GM12878 (cell line): ENCODE measurements at regions not wholly inside any gene's neighbourhood (a gene's known extent, or its start where the extent isn't known, plus 50 kb on each side); places are given as distances from the start of the nearest gene placed in this dataset.

Source experiments
- ATAC-seq: fragments of 200-7000 bp; cut with Tn5 transposase; 3 replicates; pipeline ENCODE4 v1.9.1; 2020; ENCODE audit warnings: mild to moderate bottlenecking, moderate library complexity
- BruUV-seq: library from RNA; stranded (reverse); fragments of 400-500 nt; replicated peaks from 2 replicates; lab custom pipeline; 2021; lab: Mats Ljungman, UMichigan
- CTCF ChIA-PET: fragments of 300-600 bp; sonication (Branson Sonifier 250); formaldehyde crosslinking; extraction: SDS; loops from one replicate; lab custom pipeline; 2021; ENCODE audit warnings: inconsistent platforms; lab: Yijun Ruan, JAX
- POLR2A ChIA-PET: fragments of 350-600 bp; formaldehyde crosslinking; extraction: SDS; loops from one replicate; lab custom pipeline; 2021; ENCODE audit warnings: inconsistent platforms; lab: Charles Lee
- RAD21 ChIA-PET: fragments of 300-600 bp; sonication (Branson Sonifier 250); formaldehyde crosslinking; loops from one replicate; lab custom pipeline; 2023; ENCODE audit warnings: antibody characterized with exemption; ENCODE audit not compliant: unreplicated experiment; lab: Charles Lee
- SMC1A ChIA-PET: fragments of 300-600 bp; sonication (Branson Sonifier 250); formaldehyde crosslinking; loops from one replicate; lab custom pipeline; 2023; ENCODE audit not compliant: unreplicated experiment, uncharacterized antibody; lab: Charles Lee
- DNase-seq: peaks from one replicate; pipeline ENCODE4 v3.0.0-alpha.2; 2011; ENCODE audit warnings: low read depth, low spot score
- FAIRE-seq: peaks from 3 replicates; lab custom pipeline; 2011; peaks lifted over from hg19 to GRCh38; lab: Jason Lieb, UNC
- H2AFZ ChIP-seq: 2 replicates; pipeline ENCODE4 v1.6.0; 2011; ENCODE audit warnings: low read depth, low read length, control low read depth; ENCODE audit not compliant: control insufficient read depth
- H3K27ac ChIP-seq: 2 replicates; pipeline ENCODE4 v1.5.1; 2011; ENCODE audit warnings: control low read depth; ENCODE audit not compliant: control insufficient read depth, insufficient read depth
- H3K27me3 ChIP-seq, 2 experiments: replicated peaks in 1 of 2; 2 replicates each; pipeline versions ENCODE4 v1.6.0 to v1.6.1; 2011; ENCODE audit warnings: low read length in 1 of 2; ENCODE audit not compliant: control insufficient read depth in 2 of 2, insufficient read depth in 2 of 2
- H3K36me3 ChIP-seq, 2 experiments: 2 replicates each; pipeline ENCODE4 v1.5.1; 2011; ENCODE audit warnings: low read length in 1 of 2; ENCODE audit not compliant: control insufficient read depth in 2 of 2, insufficient read depth in 2 of 2
- H3K4me1 ChIP-seq: 2 replicates; pipeline ENCODE4 v1.6.1; 2011; ENCODE audit warnings: mild to moderate bottlenecking, low read length, moderate library complexity, mixed read lengths; ENCODE audit not compliant: control insufficient read depth, insufficient read depth
- H3K4me2 ChIP-seq: 2 replicates; pipeline ENCODE4 v1.6.0; 2011; ENCODE audit warnings: control low read depth; ENCODE audit not compliant: control insufficient read depth, insufficient read depth
- H3K4me3 ChIP-seq: fragments of 200-600 bp; sonication (generic); 2 replicates; pipeline ENCODE4 v1.5.1; 2016
- H3K79me2 ChIP-seq: 2 replicates; pipeline ENCODE4 v1.6.0; 2011; ENCODE audit warnings: low read length; ENCODE audit not compliant: control insufficient read depth, insufficient read depth
- H3K9ac ChIP-seq: 2 replicates; pipeline ENCODE4 v1.8.0; 2011; ENCODE audit warnings: low read length, control low read depth, mixed read lengths; ENCODE audit not compliant: control insufficient read depth, insufficient read depth
- H3K9me3 ChIP-seq: replicated peaks from 3 replicates; pipeline ENCODE4 v1.5.1; 2011; ENCODE audit warnings: mild to moderate bottlenecking, low read length; ENCODE audit not compliant: control insufficient read depth, insufficient read depth
- H4K20me1 ChIP-seq: 2 replicates; pipeline ENCODE4 v1.6.0; 2011; ENCODE audit not compliant: control insufficient read depth, insufficient read depth
- EZH2 ChIP-seq: IDR thresholded peaks from 2 replicates; pipeline ENCODE4 v1.6.1; 2012; ENCODE audit warnings: low read depth, mild to moderate bottlenecking, control low read depth, inconsistent platforms, low read length, borderline replicate concordance; ENCODE audit not compliant: control insufficient read depth
- IRF5 ChIP-seq: fragments of 450-650 bp; IDR thresholded peaks from 2 replicates; pipeline ENCODE4 v1.6.1; 2017; ENCODE audit warnings: borderline replicate concordance
- NR2C2 ChIP-seq: IDR thresholded peaks from 2 replicates; pipeline ENCODE4 v1.6.1; 2011; ENCODE audit warnings: borderline replicate concordance, low read depth; ENCODE audit not compliant: control insufficient read depth, insufficient read length
- SP1 ChIP-seq: IDR thresholded peaks from one replicate; pipeline ENCODE4 v1.6.1; 2011; ENCODE audit warnings: low read depth, low read length
- TCF12 ChIP-seq: IDR thresholded peaks from 2 replicates; pipeline ENCODE4 v1.6.1; 2011; ENCODE audit warnings: low read depth, mild to moderate bottlenecking, low read length
- ZBED1 ChIP-seq: IDR thresholded peaks from 2 replicates; pipeline ENCODE4 v1.6.1; 2016; ENCODE audit warnings: borderline replicate concordance
- WGBS: methylation state at CpG from one replicate; pipeline ENCODE4 v1.1.6; 2016; ENCODE audit warnings: low lambda C conversion rate; ENCODE audit not compliant: insufficient replicate concordance, insufficient coverage; ENCODE audit errors: missing lambda C conversion rate; 5-methylcytosine and 5-hydroxymethylcytosine counted together
- in situ Hi-C: fragments of 300-500 bp; cut with MboI; formaldehyde crosslinking; loops from 9 replicates; pipeline ENCODE4 v1.14.3; 2018; ENCODE audit warnings: mixed read lengths
- intact Hi-C: fragments of 100-400 bp; cut with micrococcal nuclease; formaldehyde crosslinking; loops from one replicate; pipeline ENCODE4 v1.14.2; 2022; ENCODE audit not compliant: unreplicated experiment
- TF ChIP-seq, protein P1 (sequence below): fragments of 450-650 bp; IDR thresholded peaks from 2 replicates; pipeline ENCODE4 v1.6.1; 2016; ENCODE audit warnings: mild to moderate bottlenecking
- TF ChIP-seq, protein P2 (sequence below): fragments of 450-650 bp; IDR thresholded peaks from 2 replicates; pipeline ENCODE4 v1.6.1; 2017; ENCODE audit warnings: mild to moderate bottlenecking, moderate library complexity

- BruUV-seq, result no TSS peak
- FAIRE-seq (no peak), DNase-seq (no peak), ATAC-seq (no peak)
- H3K79me2 ChIP-seq, result no peaks in the 10 kb centered on the region
- RAD21 ChIA-PET, result no interaction called here
- TF ChIP-seq IRF5 (no peak), NR2C2 (no peak), TCF12 (no peak), EZH2 (no peak), SP1 (no peak)
- TF ChIP-seq, protein P1, sequence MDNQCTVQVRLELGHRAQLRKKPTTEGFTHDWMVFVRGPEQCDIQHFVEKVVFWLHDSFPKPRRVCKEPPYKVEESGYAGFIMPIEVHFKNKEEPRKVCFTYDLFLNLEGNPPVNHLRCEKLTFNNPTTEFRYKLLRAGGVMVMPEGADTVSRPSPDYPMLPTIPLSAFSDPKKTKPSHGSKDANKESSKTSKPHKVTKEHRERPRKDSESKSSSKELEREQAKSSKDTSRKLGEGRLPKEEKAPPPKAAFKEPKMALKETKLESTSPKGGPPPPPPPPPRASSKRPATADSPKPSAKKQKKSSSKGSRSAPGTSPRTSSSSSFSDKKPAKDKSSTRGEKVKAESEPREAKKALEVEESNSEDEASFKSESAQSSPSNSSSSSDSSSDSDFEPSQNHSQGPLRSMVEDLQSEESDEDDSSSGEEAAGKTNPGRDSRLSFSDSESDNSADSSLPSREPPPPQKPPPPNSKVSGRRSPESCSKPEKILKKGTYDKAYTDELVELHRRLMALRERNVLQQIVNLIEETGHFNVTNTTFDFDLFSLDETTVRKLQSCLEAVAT, result no peak
- H3K27me3 ChIP-seq, result no peaks in the 10 kb centered on the region
- no peaks in the 10 kb centered on the region for H4K20me1 ChIP-seq
- H3K4me3 ChIP-seq, result no peak overlapping the region
- H2AFZ ChIP-seq, result no peak overlapping the region
- no peaks in the 10 kb centered on the region for H3K4me1 ChIP-seq
- SMC1A ChIA-PET, result no interaction called here
- no peak overlapping the region for H3K27ac ChIP-seq
- intact Hi-C loops (no loop called here), in situ Hi-C loops (no loop called here)
- H3K36me3 ChIP-seq, result no peaks in the 10 kb centered on the region
- H3K9ac ChIP-seq, result no peak overlapping the region
- H3K9me3 ChIP-seq, result no peaks in the 10 kb centered on the region
- POLR2A ChIA-PET, result no interaction called here
- CTCF ChIA-PET, result no interaction called here
- no peak overlapping the region for H3K4me2 ChIP-seq
Measured at GRCh38 chr15:52997123-52997522, 207.0 kb upstream of the ONECUT1 start.

DNA sequence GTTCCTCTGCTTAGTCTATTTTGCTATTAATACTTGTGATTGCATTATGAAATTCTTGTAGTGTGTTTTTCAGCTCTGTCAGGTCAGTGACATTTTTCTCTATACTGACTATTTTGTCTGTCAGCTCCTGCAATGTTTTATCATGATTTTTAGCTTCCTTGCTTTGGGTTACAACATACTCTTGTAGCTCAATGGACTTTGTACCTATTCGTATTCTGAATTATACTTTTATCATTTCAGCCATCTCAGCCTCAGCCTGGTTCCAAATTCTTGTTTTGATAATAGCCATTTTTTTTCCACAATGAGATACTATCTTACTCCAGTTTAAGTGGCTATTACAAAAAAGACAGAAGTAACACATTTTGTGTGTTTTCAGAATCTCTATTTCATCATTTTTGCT, 204.2 kb upstream of the ONECUT1 start:
- intact Hi-C loops (no loop called here), in situ Hi-C loops (no loop called here)
- Histone ChIP-seq H3K9ac (no peak overlapping the region), H2AFZ (no peak overlapping the region), H3K79me2 (no peaks in the 10 kb centered on the region), H4K20me1 (no peaks in the 10 kb centered on the region), H3K36me3 (no peaks in the 10 kb centered on the region), H3K4me3 (no peak overlapping the region), H3K27ac (no peak overlapping the region), H3K4me2 (no peak overlapping the region), H3K9me3 (no peaks in the 10 kb centered on the region), H3K27me3 (no peaks in the 10 kb centered on the region), H3K4me1 (no peaks in the 10 kb centered on the region)
- ChIA-PET RAD21 (no interaction called here), CTCF (no interaction called here), POLR2A (no interaction called here), SMC1A (no interaction called here)
- 10% methylated on average over 1 of the region's 1 CpG for WGBS
- no TSS peak for BruUV-seq
- DNase-seq (no peak), ATAC-seq (no peak), FAIRE-seq (no peak)
- TF ChIP-seq ZBED1, result no peak
- TF ChIP-seq, protein P2, sequence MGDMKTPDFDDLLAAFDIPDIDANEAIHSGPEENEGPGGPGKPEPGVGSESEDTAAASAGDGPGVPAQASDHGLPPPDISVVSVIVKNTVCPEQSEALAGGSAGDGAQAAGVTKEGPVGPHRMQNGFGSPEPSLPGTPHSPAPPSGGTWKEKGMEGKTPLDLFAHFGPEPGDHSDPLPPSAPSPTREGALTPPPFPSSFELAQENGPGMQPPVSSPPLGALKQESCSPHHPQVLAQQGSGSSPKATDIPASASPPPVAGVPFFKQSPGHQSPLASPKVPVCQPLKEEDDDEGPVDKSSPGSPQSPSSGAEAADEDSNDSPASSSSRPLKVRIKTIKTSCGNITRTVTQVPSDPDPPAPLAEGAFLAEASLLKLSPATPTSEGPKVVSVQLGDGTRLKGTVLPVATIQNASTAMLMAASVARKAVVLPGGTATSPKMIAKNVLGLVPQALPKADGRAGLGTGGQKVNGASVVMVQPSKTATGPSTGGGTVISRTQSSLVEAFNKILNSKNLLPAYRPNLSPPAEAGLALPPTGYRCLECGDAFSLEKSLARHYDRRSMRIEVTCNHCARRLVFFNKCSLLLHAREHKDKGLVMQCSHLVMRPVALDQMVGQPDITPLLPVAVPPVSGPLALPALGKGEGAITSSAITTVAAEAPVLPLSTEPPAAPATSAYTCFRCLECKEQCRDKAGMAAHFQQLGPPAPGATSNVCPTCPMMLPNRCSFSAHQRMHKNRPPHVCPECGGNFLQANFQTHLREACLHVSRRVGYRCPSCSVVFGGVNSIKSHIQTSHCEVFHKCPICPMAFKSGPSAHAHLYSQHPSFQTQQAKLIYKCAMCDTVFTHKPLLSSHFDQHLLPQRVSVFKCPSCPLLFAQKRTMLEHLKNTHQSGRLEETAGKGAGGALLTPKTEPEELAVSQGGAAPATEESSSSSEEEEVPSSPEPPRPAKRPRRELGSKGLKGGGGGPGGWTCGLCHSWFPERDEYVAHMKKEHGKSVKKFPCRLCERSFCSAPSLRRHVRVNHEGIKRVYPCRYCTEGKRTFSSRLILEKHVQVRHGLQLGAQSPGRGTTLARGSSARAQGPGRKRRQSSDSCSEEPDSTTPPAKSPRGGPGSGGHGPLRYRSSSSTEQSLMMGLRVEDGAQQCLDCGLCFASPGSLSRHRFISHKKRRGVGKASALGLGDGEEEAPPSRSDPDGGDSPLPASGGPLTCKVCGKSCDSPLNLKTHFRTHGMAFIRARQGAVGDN, result no peak
